ENCODE measurements at regions not wholly inside any gene's neighbourhood (a gene's known extent, or its start where the extent isn't known, plus 50 kb on each side); places are given as distances from the start of the nearest gene placed in this dataset.
A peak's percentile ranks its signal among the peaks of the same experiment; 100 is the strongest.

- H3K9ac ChIP-seq, result no peak overlapping the region
- peaks cover 10% of the 10 kb centered on the region for H3K4me1 ChIP-seq
- Mint-ChIP-seq H3K27me3 (ENCODE audit: insufficient read depth, low read depth) (no peaks in the 10 kb centered on the region), H3K9me3 (no peaks in the 10 kb centered on the region), H3K36me3 (no peaks in the 10 kb centered on the region), H3K27ac (no peak overlapping the region), H3K4me1 (peaks cover 3% of the 10 kb centered on the region), H3K4me3 (no peak overlapping the region)
- TF ChIP-seq CTCF (IDR thresholded peaks at IDR 0.05) (no peak), EZH2phosphoT487 (IDR thresholded peaks at IDR 0.05) (no peak), EZH2 (IDR thresholded peaks at IDR 0.05) (no peak)
- DNase-seq (ENCODE audit: low spot score), result no peak
- no peaks in the 10 kb centered on the region for H3K9me3 ChIP-seq (ENCODE audit: low read depth)
- H4K20me1 ChIP-seq (ENCODE audit: low read depth), result no peaks in the 10 kb centered on the region
- H2AFZ ChIP-seq (replicated peaks), result no peak overlapping the region
- no peaks in the 10 kb centered on the region for H3K79me2 ChIP-seq (ENCODE audit: low read depth)
- H3K27ac ChIP-seq, result no peak overlapping the region
- no peaks in the 10 kb centered on the region for H3K27me3 ChIP-seq
- H3K36me3 ChIP-seq, result no peaks in the 10 kb centered on the region
- H3F3A ChIP-seq (ENCODE audit: low read depth), result no peaks in the 10 kb centered on the region
- no peak overlapping the region for H3K4me3 ChIP-seq
- no peak overlapping the region for H3K4me2 ChIP-seq
Observed at GRCh38 chr9:24488896-24489295, 56.8 kb downstream of the IZUMO3 start.

GRCh38 chr9:24487946-24488345 is 57.8 kb downstream of the IZUMO3 start:
- Histone ChIP-seq H3K9ac (no peak overlapping the region), H3K27ac (no peak overlapping the region), H3K79me2 (ENCODE audit: low read depth) (no peaks in the 10 kb centered on the region), H3K9me3 (ENCODE audit: low read depth) (no peaks in the 10 kb centered on the region), H3K4me3 (no peak overlapping the region), H2AFZ (replicated peaks) (peak overlapping the region; percentile 9), H4K20me1 (ENCODE audit: low read depth) (no peaks in the 10 kb centered on the region), H3K27me3 (no peaks in the 10 kb centered on the region), H3K4me1 (peaks cover 10% of the 10 kb centered on the region), H3F3A (ENCODE audit: low read depth) (no peaks in the 10 kb centered on the region), H3K4me2 (no peak overlapping the region), H3K36me3 (no peaks in the 10 kb centered on the region)
- Mint-ChIP-seq H3K4me1 (peaks cover 3% of the 10 kb centered on the region), H3K4me3 (no peak overlapping the region), H3K27ac (no peak overlapping the region), H3K36me3 (no peaks in the 10 kb centered on the region), H3K9me3 (no peaks in the 10 kb centered on the region), H3K27me3 (ENCODE audit: insufficient read depth, low read depth) (no peaks in the 10 kb centered on the region)
- DNase-seq (ENCODE audit: low spot score), result no peak
- TF ChIP-seq EZH2 (IDR thresholded peaks at IDR 0.05), result no peak
- no peak for TF ChIP-seq CTCF (IDR thresholded peaks at IDR 0.05)
- no peak for TF ChIP-seq EZH2phosphoT487 (IDR thresholded peaks at IDR 0.05)

- H3K36me3 Mint-ChIP-seq, result no peaks in the 10 kb centered on the region
- TF ChIP-seq EZH2phosphoT487 (IDR thresholded peaks at IDR 0.05) (no peak), CTCF (IDR thresholded peaks at IDR 0.05) (no peak), EZH2 (IDR thresholded peaks at IDR 0.05) (no peak)
- H3K4me1 ChIP-seq, result peaks cover 10% of the 10 kb centered on the region
Observed at GRCh38 chr9:24487250-24487861, 58.3 kb downstream of the IZUMO3 start.

More at GRCh38 chr9:24487250-24487861, 58.3 kb downstream of the IZUMO3 start:
- H3K4me3 ChIP-seq, result no peak overlapping the region
- H3K4me3 Mint-ChIP-seq, result no peak overlapping the region
- peak overlapping the region; percentile 80 for H2AFZ ChIP-seq (replicated peaks)
- no peaks in the 10 kb centered on the region for H3K27me3 Mint-ChIP-seq (ENCODE audit: insufficient read depth, low read depth)
- H3K9me3 ChIP-seq (ENCODE audit: low read depth), result no peaks in the 10 kb centered on the region
- no peak overlapping the region for H3K27ac Mint-ChIP-seq
- H3K4me2 ChIP-seq, result peak overlapping the region; percentile 30
- no peaks in the 10 kb centered on the region for H3K79me2 ChIP-seq (ENCODE audit: low read depth)
- no peak overlapping the region for H3K9ac ChIP-seq
- no peak overlapping the region for H3K27ac ChIP-seq
- no peaks in the 10 kb centered on the region for H3K27me3 ChIP-seq
- no peak for DNase-seq (ENCODE audit: low spot score)
- no peaks in the 10 kb centered on the region for H4K20me1 ChIP-seq (ENCODE audit: low read depth)
- H3K9me3 Mint-ChIP-seq, result no peaks in the 10 kb centered on the region
- no peaks in the 10 kb centered on the region for H3F3A ChIP-seq (ENCODE audit: low read depth)
- peaks cover 3% of the 10 kb centered on the region for H3K4me1 Mint-ChIP-seq
- H3K36me3 ChIP-seq, result no peaks in the 10 kb centered on the region

All from neural progenitor cell (in vitro differentiated cells).